ENCODE measurements at regions not wholly inside any gene's neighbourhood (a gene's known extent, or its start where the extent isn't known, plus 50 kb on each side); places are given as distances from the start of the nearest gene placed in this dataset.

DNA sequence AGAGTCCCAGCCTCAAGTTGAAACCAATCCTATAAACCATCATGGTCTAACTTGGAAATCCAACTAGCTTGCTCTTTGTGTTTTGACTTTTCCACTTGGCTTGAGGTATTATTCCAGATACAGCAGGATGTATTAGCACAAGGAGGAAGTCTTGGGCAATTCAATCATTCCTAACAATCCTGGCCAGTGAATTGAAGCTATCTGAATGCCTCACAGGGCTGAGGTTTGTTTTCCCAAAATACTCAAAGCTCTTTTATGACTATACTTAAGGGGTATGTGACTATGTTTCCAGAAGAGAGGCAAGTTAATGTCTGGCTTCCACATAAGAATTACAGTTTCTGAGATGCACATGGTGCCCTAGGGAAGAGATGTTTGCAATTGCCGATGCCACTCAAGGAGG is 66.8 kb upstream of the SH3RF1 start:
- TF ChIP-seq, protein P1, sequence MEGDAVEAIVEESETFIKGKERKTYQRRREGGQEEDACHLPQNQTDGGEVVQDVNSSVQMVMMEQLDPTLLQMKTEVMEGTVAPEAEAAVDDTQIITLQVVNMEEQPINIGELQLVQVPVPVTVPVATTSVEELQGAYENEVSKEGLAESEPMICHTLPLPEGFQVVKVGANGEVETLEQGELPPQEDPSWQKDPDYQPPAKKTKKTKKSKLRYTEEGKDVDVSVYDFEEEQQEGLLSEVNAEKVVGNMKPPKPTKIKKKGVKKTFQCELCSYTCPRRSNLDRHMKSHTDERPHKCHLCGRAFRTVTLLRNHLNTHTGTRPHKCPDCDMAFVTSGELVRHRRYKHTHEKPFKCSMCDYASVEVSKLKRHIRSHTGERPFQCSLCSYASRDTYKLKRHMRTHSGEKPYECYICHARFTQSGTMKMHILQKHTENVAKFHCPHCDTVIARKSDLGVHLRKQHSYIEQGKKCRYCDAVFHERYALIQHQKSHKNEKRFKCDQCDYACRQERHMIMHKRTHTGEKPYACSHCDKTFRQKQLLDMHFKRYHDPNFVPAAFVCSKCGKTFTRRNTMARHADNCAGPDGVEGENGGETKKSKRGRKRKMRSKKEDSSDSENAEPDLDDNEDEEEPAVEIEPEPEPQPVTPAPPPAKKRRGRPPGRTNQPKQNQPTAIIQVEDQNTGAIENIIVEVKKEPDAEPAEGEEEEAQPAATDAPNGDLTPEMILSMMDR (IDR thresholded peaks at IDR 0.05): no peak
- no peak for TF ChIP-seq POLR2A (IDR thresholded peaks at IDR 0.05)

Data from transverse colon (tissue), 3 donors.